ENCODE measurements at regions not wholly inside any gene's neighbourhood (a gene's known extent, or its start where the extent isn't known, plus 50 kb on each side); places are given as distances from the start of the nearest gene placed in this dataset.
"Not testable (repeated sequence)": the region's sequence is repeated elsewhere in the genome, so short reads cannot be mapped to it uniquely, and the experiment has no call there.

DNA sequence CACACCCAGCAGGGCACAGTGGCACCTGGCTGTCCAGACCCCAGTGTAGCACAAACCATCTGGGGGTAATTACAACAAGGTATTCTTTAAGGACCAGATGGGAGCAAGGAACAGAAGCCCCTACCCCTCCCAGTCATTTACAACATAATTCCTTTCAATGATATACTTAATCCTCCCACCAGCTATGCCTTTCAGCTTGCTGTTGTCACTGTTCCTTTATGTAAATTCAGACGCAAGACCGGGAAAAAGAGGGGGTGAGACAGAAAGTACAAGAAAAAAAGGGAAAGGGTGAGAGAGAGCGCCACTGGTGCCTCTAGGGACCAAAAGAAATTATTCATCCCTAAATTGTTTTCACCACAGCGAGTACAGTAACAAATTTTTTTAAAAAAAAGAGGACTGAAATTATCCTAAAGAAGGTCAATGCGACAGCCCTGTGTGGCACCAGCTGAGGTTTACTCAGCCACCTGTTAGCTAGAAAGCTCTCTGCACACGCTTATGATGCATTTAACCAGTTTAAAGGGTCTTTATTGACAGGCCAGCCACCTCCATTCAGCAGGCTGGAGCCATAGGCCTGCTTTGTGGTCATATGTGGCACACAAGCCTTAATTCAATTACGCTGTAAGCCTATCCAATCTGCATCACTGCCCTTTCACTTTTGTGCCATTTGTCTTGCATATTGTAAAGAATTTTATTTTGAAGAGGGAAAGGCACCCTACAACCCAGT lies 210.2 kb upstream of the ISL1 start:
- DNase-seq: no peak

GRCh38 chr5:51181208-51181894 lies 201.9 kb upstream of the ISL1 start:
- no peak for DNase-seq

- DNase-seq: no peak
These were observed 197.4 kb upstream of the ISL1 start for GRCh38 chr5:51185850-51186329.

DNA sequence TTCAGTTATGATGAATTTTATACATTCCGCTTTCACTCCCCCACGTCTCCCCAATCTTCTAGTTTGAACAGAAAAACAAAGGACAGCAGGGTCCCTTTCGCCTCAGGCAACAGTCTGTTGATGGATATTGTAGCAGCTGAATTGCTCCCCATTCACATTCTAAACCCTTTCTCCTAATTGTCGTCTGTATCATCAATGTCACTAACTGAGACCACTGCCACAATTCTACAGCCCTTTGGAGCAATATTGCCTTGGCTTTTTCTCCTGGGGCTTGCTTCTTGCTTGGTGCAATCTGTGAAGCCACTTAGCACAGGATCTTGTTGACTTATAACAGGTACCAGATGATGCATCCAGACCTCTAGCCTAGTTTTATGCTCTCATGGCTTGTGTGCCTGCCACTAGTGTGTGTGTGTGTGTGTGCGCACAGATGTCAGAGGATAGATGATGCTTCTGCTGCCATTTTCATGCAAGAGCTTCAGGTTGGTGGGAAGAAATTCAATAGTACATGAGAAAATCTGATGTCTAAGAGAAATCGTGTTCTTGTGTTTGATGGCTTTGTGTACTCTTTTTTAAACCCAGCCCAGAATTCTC lies 195.2 kb upstream of the ISL1 start:
- DNase-seq: no peak

GRCh38 chr5:51194671-51195070 lies 188.6 kb upstream of the ISL1 start:
- DNase-seq: peak; percentile 48

DNA sequence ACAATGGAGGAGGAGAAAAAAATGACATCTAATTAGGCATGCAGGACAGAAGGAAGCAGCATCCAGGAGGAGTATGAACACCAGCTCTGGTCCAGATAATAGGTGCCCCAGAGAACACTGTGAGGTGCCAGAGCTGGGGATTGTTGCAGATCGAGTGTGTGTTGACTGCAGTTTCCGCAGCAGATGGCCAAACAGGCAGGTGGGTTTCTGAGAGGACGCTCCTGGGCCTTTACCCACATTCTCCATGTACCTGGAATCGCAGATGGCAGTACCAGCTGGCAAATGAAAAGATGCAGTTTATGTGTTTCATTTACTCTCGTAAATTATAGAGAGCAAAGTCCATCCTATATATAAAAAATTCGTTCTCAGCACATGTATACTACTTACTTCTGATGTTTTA lies 182.2 kb upstream of the ISL1 start:
- no peak for DNase-seq

GRCh38 chr5:51201708-51202107 lies 181.5 kb upstream of the ISL1 start:
- no peak for DNase-seq

DNA sequence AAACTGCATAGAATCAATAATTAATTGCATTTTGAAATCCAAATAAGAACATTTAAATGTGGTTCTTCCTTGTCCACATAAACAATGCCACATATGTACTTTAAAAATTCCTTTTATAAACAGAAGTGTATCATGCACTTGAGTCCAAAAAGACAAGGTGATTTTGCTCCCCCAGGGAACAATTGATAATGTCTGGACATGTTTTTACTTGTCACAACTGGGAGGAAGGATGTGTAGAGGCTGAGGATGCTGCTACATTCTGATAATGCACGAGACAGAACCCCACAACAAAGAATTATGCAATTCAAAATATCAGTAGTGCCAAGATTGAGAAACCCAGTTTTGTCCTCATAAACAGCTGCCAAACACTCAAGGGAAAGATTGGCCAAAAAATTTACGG lies 181.1 kb upstream of the ISL1 start:
- DNase-seq: no peak

DNA sequence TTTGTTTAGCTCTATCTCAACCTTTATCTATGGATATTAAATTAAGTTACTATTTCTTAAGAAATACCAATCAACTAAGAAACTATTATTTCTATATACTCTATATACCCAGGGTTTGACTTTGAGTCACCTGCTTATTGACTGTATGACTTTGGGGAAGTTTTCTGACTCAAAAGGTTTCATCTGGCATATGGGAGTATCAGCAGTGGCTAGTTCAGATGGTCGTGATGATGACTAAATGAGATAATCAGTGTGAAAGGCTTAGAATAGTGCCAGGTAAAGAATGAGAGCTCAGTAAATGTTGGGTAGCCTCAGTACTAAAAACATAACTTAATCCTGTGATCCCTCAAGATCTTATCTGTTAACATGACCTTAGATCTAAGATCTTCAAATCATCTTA lies 179.7 kb upstream of the ISL1 start:
- DNase-seq: no peak

DNA sequence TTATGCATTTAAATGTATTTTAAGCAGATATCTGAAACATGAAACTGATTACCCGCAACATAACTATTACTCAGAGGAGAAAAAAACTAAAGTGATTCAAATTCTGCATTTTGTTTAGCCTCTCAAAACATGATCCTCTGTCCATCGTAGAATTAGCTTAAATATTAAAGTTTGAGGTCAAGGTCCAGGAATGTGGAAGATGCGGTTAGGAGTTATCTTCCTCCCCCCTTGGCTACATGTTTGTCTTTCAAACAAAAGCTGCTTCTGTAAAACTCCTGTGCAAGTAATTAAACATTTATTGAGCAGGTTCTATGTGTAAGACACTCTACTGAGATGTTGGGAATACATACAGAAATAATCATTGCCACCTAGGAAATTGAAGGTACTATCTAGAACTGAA lies 175.0 kb upstream of the ISL1 start:
- DNase-seq: no peak

DNA sequence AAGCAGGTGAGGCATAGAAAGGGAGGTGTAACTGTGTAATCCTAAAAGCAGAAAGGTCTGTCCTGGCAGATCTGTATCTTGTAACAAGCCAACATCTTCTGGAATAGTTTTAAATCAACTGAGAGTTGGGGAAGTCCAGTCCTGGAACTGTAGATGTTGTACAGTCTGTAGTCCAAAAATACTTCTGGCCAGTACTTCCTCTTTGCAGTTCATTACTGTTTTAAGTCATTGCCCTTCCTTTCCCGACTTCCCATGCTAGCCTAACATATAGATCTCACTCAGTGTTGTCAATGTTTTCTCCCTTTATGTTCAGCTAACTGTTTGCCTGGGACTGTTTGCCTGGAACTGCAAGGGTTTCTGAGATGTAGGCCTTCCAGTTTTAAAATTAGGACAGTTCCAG lies 168.5 kb upstream of the ISL1 start:
- no peak for DNase-seq

- DNase-seq: peak; percentile 54
These were observed 157.2 kb upstream of the ISL1 start for GRCh38 chr5:51225789-51226742.

DNA sequence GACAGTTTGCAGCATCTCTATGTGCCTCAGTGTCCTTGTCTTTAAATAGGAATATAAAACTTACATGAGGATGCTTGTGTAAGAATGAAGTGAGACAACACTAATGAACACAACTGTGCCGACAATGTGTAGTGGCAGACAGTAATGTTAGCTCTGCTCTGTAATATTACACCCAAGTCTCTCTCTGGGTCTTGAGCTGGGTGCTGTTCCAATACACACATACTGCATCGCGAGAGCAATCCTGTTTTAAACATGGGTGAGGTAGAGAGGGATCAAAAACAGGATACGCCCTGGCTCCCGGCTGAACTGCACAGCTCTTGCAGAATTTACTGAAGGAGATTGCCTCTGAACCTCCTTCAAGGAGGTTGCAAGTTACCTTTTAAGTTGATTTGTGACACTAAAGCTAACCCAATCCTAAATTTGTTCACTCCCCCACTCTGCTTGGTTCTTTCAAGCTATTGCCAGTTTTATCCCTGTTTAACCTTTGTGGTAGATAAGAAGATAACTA lies 155.2 kb upstream of the ISL1 start:
- no peak for DNase-seq

GRCh38 chr5:51230336-51230735 lies 152.9 kb upstream of the ISL1 start:
- DNase-seq: no peak

GRCh38 chr5:51242456-51242855 lies 140.8 kb upstream of the ISL1 start:
- DNase-seq: no peak

GRCh38 chr5:51250957-51251356 lies 132.3 kb upstream of the ISL1 start:
- not testable (repeated sequence) for DNase-seq

DNA sequence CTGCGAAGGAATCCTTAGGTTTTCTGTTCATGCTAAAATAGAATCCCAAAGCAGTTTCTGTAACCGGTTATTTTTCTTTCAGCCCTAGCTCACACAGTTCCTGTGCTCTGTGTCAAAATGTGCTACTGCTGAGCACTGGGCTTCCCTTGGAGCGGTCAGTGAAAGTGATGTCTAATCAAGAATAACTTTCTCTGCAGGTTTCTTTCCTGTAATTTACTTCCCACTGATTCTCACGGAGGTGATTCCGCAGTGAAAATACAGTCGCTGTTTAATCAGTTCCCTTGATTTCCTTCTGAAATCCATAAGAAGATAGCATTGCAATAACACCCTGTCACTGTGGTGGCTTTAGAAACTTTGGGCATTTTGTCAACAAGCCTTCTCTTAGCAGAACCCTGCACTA lies 112.0 kb upstream of the ISL1 start:
- no peak for DNase-seq

- no peak for DNase-seq
These were observed 110.2 kb upstream of the ISL1 start for GRCh38 chr5:51273021-51273420.

GRCh38 chr5:51273871-51274270 lies 109.4 kb upstream of the ISL1 start:
- DNase-seq: no peak

DNA sequence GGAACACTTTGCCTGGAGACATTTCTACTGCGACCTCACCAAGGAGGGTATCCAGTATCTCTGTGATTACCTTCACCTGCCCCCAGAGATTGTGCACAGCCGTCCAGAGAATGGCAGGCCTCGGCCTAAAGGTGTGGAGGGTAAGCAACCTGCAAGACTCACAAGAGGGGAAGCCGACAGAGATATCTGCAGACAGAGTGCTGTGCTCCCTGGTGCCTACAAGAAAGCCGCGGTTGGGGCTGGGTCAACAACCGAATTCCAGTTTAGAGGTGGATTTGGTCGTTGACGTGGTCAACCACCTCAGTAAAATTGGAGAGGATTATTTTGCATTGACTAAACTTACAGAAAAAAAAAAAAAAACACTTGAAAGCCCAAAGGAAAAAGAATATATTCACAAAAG lies 107.8 kb upstream of the ISL1 start:
- no peak for DNase-seq

- DNase-seq: no peak
These were observed 107.0 kb upstream of the ISL1 start for GRCh38 chr5:51276250-51276649.

GRCh38 chr5:51278539-51278938 lies 104.7 kb upstream of the ISL1 start:
- DNase-seq: no peak

All from NCI-H1105 (cell line).